IPS-11a (cell line): ENCODE measurements at regions not wholly inside any gene's neighbourhood (a gene's known extent, or its start where the extent isn't known, plus 50 kb on each side); places are given as distances from the start of the nearest gene placed in this dataset.
"Not testable (repeated sequence)": the region's sequence is repeated elsewhere in the genome, so short reads cannot be mapped to it uniquely, and the experiment has no call there.

Experiments
- H3K4me3 ChIP-seq: one replicate; pipeline ENCODE4 v1.5.1; 2013; ENCODE audit warnings: low read depth, low read length, control low read depth

DNA sequence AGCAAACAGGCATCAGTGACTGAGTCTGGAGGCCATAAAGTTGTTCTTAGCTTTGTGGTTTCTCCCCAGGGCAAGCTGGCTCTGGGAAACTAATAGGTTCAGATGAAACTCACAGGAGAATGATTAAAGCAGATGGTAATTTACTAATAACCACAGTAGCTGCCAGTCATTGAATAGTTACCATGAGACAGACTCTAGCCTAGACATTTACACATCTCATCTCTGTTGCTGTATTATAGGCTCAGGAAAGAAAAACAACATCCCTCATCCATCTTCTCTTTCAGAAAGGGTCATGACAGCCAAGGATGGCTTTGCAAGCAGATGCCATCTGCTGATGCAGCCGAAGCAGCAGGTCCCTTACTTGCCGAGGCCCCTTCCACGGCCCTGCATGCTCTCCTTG is 314.0 kb upstream of the ID2 start:
- H3K4me3 ChIP-seq, result no peak overlapping the region

DNA sequence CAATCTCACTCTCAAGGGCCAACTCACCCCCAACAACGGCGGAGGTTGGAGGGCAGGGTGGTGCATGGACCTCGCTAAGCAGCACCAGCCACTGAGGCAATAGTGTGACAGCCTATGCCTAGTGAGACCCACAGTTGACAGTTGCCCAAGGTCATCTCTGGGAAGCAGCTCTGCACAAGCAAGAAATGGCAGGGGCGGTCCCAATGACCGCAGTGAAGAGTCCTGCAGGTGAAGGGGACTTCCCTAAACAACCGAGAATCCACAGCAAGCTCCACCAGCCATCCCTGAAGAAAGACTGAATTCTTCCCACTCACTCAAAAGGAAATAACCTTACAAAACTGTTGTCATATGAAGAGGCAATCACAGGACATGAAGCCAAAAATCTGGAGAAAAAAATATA is 313.4 kb upstream of the ID2 start:
- H3K4me3 ChIP-seq, result no peak overlapping the region

DNA sequence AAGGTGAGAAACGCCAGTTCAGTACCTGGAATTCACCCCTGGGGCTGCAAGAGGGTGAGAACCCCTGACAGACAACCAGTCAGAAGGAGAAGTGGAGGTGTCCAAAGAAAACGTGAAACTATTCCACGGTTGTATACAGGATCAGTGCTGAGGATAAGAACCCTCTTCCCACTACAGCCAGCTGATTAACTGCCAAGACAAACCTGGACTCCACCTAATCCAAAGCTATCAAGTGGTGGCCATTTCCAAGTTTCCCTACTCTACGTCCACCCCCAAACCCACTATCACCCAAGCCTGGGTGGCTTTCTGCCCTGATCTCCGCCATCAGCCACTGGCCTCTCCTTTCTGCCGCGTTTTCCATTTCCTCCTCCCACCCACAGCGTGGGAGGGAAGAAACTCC is 312.3 kb upstream of the ID2 start:
- H3K4me3 ChIP-seq, result no peak overlapping the region

DNA sequence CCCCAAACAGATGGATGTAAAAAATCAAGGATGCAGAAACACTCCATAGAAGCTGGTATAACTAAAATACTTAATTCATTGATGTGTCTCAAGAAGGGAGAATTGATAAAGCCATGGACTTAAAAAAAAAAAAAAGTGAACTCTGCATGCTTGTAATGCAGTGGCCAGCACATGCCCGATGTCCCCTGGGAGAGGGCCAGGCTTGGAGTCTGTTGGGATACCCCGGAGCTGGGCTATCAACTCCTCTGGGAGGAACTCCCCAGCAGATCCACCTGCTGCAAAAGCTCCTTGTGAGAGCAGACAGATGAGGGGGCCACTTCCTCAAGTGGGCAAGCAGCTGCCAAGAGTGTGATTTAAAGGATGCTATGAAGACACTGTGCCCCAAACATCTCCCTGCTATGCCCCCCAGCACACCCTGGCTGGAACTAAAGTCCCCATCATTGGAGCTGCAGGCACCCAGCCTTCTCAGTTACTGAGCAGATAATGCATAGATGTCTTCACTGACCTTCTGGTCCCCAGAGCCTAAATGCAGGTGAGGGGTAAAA is 311.5 kb upstream of the ID2 start:
- H3K4me3 ChIP-seq, result no peak overlapping the region

DNA sequence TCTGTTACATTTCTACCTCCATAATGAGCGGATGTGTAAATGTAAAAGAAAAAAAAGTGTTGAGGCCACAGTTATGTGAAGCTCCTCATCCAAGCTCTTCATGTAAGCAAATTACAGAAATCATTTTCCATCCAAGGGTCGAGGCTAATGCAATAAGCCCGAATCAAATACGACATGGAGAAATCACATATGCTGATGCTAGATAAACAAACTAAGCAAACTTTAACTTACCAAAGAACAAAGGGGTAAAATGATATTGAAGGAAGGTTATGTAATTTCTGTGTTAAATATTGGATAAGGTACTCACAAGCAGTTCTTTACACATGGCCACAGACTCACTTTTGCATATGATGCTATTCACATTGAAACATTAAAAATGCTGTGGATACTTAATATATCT is 310.2 kb upstream of the ID2 start:
- H3K4me3 ChIP-seq, result no peak overlapping the region

DNA sequence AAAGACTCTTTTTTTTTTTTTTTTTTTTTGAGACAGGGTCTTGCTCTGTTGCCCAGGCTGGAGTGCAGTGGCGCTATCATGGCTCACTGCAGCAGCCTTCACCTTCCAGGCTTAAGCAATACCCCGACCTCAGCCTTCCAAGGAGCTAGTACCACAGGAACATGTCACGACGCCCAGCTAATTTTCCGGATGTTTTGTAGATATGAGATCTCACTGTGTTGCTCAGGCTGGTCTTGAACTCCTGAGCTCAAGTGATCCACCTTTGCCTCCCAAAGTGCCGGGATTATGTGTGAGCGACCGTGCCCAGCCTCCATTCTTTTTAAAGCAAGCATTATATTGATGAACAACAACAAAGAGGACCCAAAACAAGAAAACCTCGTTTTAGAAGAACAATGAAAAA is 307.1 kb upstream of the ID2 start:
- H3K4me3 ChIP-seq, result no peak overlapping the region

DNA sequence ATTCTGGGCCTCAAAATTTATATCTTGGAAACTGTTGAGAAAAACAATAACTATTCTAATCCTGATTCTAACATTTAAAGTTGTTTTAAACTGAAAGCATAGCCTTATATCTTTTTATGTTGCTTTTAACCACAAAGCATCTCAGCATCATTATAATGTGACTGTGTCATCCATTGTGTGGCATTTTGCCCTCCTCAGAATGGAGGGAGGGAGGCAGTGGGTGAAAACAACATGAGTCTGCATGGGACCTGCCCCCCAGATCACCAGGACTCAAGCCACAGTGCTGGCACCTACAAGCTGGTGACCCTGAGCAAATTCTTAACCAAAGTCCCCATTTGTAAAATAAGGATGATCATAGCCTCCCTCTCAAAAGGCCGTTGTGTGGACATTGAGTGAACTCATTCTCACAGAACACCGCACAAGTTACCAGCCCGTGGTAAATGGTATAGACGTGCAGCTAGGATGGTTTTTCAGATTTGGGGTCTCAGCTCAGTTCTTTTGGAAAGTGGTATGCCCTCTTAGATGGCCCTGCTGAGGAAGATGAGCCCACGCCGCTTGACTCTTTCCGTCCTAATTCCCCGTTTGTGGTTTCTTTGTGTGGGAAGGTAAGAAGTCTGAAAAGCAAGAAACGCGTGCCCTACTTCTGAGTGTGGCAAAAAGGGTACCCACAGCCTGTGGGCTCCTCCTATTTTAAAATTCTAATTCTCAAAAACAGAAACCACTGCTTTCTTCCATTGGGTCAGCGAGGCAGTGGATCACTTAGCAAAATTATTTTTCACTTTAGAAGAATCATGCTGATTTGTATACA is 305.0 kb upstream of the ID2 start:
- no peak overlapping the region for H3K4me3 ChIP-seq

DNA sequence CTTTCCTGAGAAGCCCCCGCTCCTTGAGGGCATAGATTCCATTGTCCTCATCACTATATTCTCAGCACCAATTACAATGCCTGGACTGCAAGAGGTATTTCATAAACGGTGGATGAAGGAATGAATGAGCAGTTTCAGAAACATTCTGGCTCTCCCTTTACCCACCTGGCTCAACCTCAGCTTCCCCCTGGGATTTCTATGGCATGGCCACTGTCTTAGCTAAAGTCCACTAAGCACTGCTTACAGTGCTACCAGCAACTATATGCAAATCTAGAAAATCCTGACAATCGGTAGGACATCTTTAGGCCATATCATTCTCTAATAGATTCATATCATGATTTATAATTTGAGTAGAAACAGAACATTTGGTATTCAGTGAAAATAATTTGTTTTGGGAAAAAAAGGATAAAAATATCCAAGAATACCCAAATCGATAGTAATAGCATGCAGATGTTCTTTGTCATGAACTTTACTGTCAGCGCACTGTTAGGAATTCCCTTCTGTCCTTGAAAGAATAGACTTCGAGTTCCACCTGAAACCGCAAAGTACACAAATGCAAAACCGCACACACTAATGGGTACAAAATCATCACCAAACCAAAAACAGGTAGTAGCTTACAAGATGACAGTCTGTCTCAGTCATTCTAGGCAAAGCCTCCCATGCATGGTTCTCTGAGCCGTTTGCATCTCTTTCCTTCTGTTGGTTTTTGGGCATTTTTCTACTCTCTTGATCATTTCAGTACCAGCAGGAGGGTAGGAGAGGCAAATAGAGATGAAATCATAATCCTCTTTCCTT is 303.6 kb upstream of the ID2 start:
- no peak overlapping the region for H3K4me3 ChIP-seq

DNA sequence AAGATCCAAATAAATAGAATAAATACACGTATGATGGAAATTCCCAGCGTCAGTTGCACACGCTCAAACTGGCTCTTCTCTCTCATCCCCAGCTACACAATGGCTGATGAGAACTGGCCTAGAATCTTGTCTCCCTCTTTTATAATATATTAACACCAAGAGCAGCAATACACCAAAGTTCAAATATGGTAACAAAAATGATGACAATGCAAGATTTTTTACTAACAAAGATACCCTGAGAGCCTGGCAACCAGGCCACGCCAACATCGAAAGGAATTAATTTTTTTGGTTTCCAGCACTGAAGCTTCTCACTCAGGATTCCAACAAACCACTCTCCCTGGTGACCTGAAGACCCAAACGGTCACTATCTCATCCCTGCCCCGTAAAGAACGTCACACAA is 302.7 kb upstream of the ID2 start:
- H3K4me3 ChIP-seq, result no peak overlapping the region

DNA sequence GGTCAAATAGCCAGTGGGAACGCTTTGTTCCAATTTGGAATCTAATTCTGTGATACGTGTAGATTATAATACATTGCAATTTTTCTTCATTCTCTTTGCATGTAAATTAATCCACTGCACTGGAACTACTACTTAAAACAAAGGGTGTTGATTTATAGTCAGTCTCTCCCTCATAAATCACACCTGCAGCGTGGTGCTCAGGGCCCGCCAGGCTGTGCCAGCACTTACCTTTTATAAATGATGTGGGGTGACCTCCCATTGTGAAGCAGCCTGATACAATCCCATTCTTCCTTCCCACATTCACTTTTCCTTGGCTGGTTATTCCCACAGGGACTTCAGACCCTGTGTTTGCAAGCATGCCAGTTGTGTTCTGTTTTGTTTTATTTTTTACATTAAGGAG is 302.3 kb upstream of the ID2 start:
- H3K4me3 ChIP-seq, result no peak overlapping the region

DNA sequence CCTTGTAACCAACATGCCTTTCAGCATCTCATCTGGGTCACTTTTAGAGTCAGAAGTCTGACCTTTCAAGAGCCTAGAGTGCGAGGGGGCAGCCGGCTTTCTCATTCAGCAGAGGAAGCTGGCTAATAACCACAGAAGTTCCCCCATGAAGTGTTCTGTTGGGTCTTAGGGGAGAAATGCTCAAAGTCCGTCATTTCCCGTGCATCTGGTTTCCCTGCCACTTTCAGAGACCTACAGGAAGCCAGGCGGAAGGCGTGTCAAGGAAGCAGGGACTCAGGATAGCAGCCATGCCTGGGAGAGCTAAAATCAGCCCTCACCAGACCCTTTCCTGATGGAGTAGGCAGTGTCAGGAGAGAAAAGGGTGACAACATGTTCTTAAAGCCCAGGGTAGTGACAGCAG is 301.8 kb upstream of the ID2 start:
- no peak overlapping the region for H3K4me3 ChIP-seq

DNA sequence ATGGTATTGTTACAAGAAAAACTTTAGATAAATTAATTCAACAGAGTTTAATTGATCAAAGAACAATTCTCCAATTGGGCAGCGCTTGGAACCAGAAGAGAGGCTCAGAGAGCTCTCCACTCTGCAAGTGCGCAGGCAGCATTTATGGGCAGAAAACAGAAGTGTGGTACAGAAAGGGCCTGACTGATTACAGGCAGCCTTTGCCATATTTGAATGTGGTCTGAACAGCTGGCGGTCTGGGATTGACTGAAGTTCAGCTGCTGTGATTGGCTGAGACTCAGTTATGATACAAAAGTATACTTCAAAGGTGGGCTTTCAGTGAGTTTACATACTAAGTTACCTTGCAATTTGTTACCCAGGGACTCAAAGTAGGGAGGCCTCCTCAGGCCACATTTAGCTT is 301.3 kb upstream of the ID2 start:
- H3K4me3 ChIP-seq, result no peak overlapping the region

DNA sequence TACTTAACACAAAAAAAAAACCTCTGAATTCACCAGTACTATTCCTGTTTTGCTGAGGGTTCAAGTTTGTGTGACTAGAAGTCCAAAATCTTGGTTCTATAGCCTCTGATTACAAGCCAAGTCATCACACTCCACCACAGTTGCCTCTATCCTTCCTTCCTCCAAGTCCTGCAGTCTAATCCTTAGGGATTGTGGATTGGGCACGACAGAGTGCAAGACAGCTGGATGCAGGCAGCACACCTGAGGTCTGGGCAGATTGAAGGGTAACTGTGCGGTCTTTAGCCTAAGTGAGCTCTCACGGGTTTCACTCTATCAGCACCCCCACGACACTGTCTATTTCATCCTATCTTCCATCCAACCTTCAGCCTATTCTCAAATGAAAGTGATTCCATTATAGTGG is 299.4 kb upstream of the ID2 start:
- H3K4me3 ChIP-seq, result no peak overlapping the region

DNA sequence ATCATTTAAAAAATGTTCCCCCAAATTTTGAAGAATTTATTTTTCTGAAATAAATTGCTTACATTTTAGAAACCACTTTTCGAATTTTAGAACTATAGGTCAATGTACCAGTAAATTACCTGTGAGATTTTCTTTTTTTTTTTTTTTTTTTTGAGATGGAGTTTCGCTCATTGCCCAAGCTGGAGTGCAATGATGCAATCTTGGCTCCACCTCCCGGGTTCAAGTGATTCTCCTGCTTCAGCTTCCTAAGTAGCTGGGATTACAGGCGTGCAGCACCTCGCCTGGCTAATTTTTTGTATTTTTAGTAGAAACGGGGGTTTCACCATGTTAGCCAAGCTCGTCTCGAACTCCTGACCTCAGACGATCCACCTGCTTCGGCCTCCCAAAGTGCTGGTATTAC is 295.1 kb upstream of the ID2 start:
- not testable (repeated sequence) for H3K4me3 ChIP-seq

DNA sequence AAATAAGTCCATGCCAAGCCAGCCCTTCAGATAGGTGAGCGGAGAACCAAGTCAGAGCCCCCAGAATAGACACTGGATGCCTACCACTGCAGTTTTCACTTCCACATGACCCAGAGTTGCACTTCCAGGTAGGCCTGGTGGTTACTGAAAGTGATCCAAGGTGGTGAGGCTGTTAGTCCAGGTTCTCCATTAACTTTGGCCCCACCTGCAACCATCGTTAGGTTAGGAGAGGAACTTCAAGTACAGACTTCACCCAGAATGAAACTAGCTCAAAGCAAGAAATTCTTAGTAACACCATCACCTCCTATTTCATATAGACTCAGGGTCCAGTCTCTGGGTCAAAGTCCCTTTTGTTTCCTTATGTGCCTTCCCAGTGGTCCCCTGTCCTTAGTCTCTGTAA is 293.1 kb upstream of the ID2 start:
- H3K4me3 ChIP-seq, result no peak overlapping the region

DNA sequence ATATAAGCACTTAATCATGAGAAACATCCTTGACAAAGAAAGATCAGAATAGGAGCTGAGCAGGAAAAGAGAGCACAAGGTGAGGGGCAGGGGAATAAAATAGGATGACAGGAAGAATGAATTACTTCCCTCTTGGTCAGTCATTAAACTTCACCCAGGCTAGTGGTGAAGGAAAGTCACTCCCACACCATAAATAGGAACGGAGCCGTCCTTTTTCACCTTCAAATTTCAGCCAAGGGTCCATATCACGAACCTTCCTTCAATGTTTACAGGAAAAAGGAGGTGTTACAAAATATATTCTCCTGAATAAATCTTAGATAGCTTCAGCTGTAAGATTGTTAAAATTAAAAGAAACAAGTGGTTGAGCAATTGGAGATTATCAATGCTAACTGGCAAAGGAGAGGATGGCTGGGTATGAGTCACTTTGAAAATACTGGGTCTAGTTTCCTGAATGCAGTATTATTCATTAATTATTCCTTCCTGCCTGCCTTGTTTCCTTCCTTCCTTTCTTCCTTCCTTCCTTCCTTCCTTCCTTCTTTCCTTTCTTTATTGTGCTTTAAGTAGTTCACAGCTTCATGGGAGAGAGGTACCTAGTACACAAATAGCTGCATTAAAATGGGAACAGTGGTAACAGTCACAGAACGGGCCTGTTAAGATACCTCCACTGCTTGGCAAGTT is 292.3 kb upstream of the ID2 start:
- no peak overlapping the region for H3K4me3 ChIP-seq

DNA sequence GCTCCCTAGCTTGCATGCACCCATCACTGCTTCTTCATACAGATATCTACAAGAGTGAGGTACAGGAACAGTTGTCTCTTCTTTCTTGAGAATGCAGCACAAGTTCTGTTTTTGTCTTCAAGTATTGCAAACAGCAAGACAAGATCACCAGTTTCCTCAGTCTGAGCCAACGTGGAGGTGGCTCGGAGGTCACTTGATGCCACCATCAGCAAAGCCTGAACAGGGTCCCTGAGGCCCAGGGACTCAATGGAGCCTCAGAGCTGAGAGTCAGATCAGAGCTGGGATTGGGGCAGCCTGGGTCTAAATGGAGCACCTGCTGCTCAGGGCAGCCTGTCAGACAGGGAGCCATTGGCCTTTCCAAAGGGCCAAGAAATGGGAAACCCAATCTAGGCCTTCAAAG is 290.7 kb upstream of the ID2 start:
- no peak overlapping the region for H3K4me3 ChIP-seq

DNA sequence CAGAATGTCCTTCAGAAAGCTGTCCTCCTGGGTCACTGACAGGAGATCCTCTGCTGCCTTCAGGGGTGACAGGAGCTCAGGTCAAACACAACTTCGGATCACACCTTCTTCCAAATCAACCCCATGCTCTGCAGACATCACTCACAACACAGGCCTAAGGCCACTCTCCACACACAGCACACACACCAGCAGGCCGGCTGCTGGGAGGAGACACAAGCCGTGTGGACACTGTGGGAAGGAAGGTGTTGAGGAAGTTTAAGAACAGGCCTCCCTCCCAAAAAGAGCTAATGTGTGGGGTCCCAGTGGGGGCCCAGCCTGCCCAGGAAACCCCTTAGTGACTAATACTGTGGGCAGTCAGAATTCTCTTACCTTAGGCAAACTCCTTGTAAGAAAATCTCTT is 290.3 kb upstream of the ID2 start:
- no peak overlapping the region for H3K4me3 ChIP-seq

DNA sequence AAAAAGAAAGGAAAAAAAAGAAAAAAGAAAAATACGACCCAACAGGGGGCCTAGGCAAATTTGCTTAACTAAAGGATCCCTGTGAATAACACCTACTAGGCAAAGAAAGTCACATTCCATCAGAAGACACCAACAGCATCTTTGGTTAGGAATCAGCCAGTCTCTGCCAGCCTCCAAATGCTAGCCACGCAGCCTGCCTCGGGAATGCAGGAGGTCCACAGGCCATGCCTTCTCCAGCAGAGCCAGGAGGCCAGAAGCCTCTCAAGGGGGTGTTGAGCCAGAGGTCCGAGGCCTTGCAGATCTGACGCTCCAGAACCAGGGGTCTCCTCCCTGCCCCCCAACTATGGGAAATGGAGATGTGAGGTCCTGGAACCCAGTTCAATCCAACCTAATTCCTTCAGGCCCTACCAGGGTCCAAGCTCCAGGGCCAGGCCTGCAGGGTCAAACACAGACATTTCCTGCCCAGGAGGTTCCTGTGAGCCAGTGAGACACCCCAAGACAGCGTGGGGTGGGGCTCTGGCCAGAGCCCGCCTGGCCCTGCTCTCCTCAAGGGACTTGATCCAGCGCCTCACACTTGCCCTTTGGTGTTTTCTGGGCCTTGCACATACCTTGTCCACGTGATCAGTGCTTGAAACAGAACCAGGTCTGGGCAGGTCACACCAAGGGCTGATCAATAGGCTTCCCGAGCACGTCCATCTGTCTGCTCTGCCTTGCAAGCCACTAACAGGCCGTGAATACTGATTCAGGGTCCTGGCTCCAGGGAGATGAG is 289.6 kb upstream of the ID2 start:
- H3K4me3 ChIP-seq, result no peak overlapping the region

DNA sequence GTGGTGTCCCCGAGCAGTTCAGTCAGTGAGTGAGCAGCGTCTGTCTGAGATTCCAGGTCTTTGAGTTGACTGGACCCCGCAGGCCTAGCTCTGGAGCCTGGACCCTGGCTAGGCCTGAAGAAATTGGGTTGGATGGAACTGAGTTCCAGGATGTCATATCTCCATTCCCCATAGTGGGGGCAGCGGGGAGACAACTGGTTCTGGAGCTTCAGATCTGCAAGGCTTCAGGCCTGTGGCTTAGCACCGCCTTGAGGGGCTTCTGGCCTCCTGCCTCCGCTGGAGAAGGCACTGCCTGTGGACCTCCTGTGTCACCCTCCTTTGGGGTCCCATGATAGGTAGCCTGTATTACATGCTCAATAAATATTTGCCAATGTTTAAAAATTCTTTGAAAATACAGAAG is 288.4 kb upstream of the ID2 start:
- no peak overlapping the region for H3K4me3 ChIP-seq

DNA sequence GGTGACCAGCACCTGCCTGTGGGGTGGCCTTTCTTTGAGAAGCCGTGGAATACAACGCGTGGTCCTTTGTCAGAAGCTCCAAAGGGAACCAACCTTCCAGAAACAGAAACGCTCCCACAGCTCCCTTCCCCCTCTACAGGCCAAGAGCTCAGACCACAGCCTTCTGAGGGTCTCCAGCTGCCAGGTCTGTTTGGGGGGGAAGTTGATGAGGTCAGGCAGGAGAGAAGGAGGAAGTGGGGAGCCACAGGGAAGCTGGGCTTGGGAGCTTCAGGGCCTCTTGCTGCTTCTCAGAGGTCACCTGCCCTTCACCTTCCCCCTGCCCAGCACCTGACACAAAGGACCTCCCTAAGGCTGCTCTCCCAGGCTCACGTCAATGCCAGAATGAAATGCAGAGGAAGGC is 287.7 kb upstream of the ID2 start:
- no peak overlapping the region for H3K4me3 ChIP-seq
